ENCODE measurements at regions not wholly inside any gene's neighbourhood (a gene's known extent, or its start where the extent isn't known, plus 50 kb on each side); places are given as distances from the start of the nearest gene placed in this dataset.

GRCh38 chr15:89421219-89421618 lies 75.2 kb downstream of the RHCG start:
- Histone ChIP-seq H3K27me3 (ENCODE audit: low read depth, low read length) (peaks cover 38% of the 10 kb centered on the region), H3K27ac (ENCODE audit: low read length) (no peak overlapping the region), H3K4me1 (ENCODE audit: control insufficient read depth in 1 of 2, insufficient read depth in 2 of 2, low read length in 2 of 2) (peaks cover 0 to 5% of the 10 kb centered on the region in 2 donors), H3K4me3 (ENCODE audit: low read depth in 1 of 2, low read length in 2 of 2) (no peak overlapping the region), H3K36me3 (ENCODE audit: control insufficient read depth in 1 of 2, insufficient read depth in 2 of 2, low read length in 2 of 2) (no peaks in the 10 kb centered on the region), H3K9me3 (ENCODE audit: control insufficient read depth in 1 of 2, low read length in 2 of 2) (peaks cover 0 to 2% of the 10 kb centered on the region in 2 donors)

GRCh38 chr15:89419370-89419984 lies 76.9 kb downstream of the RHCG start:
- peaks cover 51% of the 10 kb centered on the region for H3K27me3 ChIP-seq (ENCODE audit: low read depth, low read length)

GRCh38 chr15:89417206-89417725 lies 79.1 kb downstream of the RHCG start:
- Histone ChIP-seq H3K4me3 (ENCODE audit: low read depth in 1 of 2, low read length in 2 of 2) (no peak overlapping the region), H3K4me1 (ENCODE audit: control insufficient read depth in 1 of 2, insufficient read depth in 2 of 2, low read length in 2 of 2) (peaks cover 0 to 6% of the 10 kb centered on the region in 2 donors), H3K9me3 (ENCODE audit: control insufficient read depth in 1 of 2, low read length in 2 of 2) (peaks cover 0 to 2% of the 10 kb centered on the region in 2 donors), H3K27me3 (ENCODE audit: low read depth, low read length) (peaks cover 72% of the 10 kb centered on the region), H3K27ac (ENCODE audit: low read length) (no peak overlapping the region), H3K36me3 (ENCODE audit: control insufficient read depth in 1 of 2, insufficient read depth in 2 of 2, low read length in 2 of 2) (no peaks in the 10 kb centered on the region)

More at GRCh38 chr15:89419370-89419984, 76.9 kb downstream of the RHCG start:
- H3K4me1 ChIP-seq (ENCODE audit: control insufficient read depth in 1 of 2, insufficient read depth in 2 of 2, low read length in 2 of 2) = peaks cover 0 to 6% of the 10 kb centered on the region in 2 donors
- H3K4me3 ChIP-seq (ENCODE audit: low read depth in 1 of 2, low read length in 2 of 2) = no peak overlapping the region
- H3K9me3 ChIP-seq (ENCODE audit: control insufficient read depth in 1 of 2, low read length in 2 of 2) = peaks cover 0 to 2% of the 10 kb centered on the region in 2 donors
- H3K36me3 ChIP-seq (ENCODE audit: control insufficient read depth in 1 of 2, insufficient read depth in 2 of 2, low read length in 2 of 2) = no peaks in the 10 kb centered on the region
- no peak overlapping the region for H3K27ac ChIP-seq (ENCODE audit: low read length)

GRCh38 chr15:89416339-89417183 lies 79.8 kb downstream of the RHCG start:
- Histone ChIP-seq H3K4me3 (ENCODE audit: low read depth in 1 of 2, low read length in 2 of 2) (no peak overlapping the region), H3K27me3 (ENCODE audit: low read depth, low read length) (peaks cover 73% of the 10 kb centered on the region), H3K36me3 (ENCODE audit: control insufficient read depth in 1 of 2, insufficient read depth in 2 of 2, low read length in 2 of 2) (no peaks in the 10 kb centered on the region), H3K27ac (ENCODE audit: low read length) (no peak overlapping the region), H3K9me3 (ENCODE audit: control insufficient read depth in 1 of 2, low read length in 2 of 2) (peaks cover 0 to 2% of the 10 kb centered on the region in 2 donors), H3K4me1 (ENCODE audit: control insufficient read depth in 1 of 2, insufficient read depth in 2 of 2, low read length in 2 of 2) (peaks cover 0 to 8% of the 10 kb centered on the region in 2 donors)

GRCh38 chr15:89414571-89414970 lies 79.9 kb upstream of the POLG start:
- Histone ChIP-seq H3K27me3 (ENCODE audit: low read depth, low read length) (peaks cover 84% of the 10 kb centered on the region), H3K4me1 (ENCODE audit: control insufficient read depth in 1 of 2, insufficient read depth in 2 of 2, low read length in 2 of 2) (peaks cover 0 to 18% of the 10 kb centered on the region in 2 donors), H3K36me3 (ENCODE audit: control insufficient read depth in 1 of 2, insufficient read depth in 2 of 2, low read length in 2 of 2) (no peaks in the 10 kb centered on the region), H3K27ac (ENCODE audit: low read length) (no peak overlapping the region), H3K9me3 (ENCODE audit: control insufficient read depth in 1 of 2, low read length in 2 of 2) (peaks cover 0 to 2% of the 10 kb centered on the region in 2 donors), H3K4me3 (ENCODE audit: low read depth in 1 of 2, low read length in 2 of 2) (no peak overlapping the region)

GRCh38 chr15:89413877-89414276 lies 79.3 kb upstream of the POLG start:
- peaks cover 87% of the 10 kb centered on the region for H3K27me3 ChIP-seq (ENCODE audit: low read depth, low read length)
- no peaks in the 10 kb centered on the region for H3K36me3 ChIP-seq (ENCODE audit: control insufficient read depth in 1 of 2, insufficient read depth in 2 of 2, low read length in 2 of 2)
- H3K9me3 ChIP-seq (ENCODE audit: control insufficient read depth in 1 of 2, low read length in 2 of 2) = peaks cover 0 to 2% of the 10 kb centered on the region in 2 donors
- no peak overlapping the region for H3K27ac ChIP-seq (ENCODE audit: low read length)
- peaks cover 0 to 25% of the 10 kb centered on the region in 2 donors for H3K4me1 ChIP-seq (ENCODE audit: control insufficient read depth in 1 of 2, insufficient read depth in 2 of 2, low read length in 2 of 2)
- no peak overlapping the region for H3K4me3 ChIP-seq (ENCODE audit: low read depth in 1 of 2, low read length in 2 of 2)

GRCh38 chr15:89412905-89413411 lies 78.3 kb upstream of the POLG start:
- H3K27me3 ChIP-seq (ENCODE audit: low read depth, low read length) = peaks cover 91% of the 10 kb centered on the region

GRCh38 chr15:89410039-89410435 lies 75.4 kb upstream of the POLG start:
- Histone ChIP-seq H3K4me1 (ENCODE audit: control insufficient read depth in 1 of 2, insufficient read depth in 2 of 2, low read length in 2 of 2) (peaks cover 7 to 48% of the 10 kb centered on the region in 2 donors), H3K27me3 (ENCODE audit: low read depth, low read length) (peaks cover 96% of the 10 kb centered on the region), H3K9me3 (ENCODE audit: control insufficient read depth in 1 of 2, low read length in 2 of 2) (no peaks in the 10 kb centered on the region), H3K36me3 (ENCODE audit: control insufficient read depth in 1 of 2, insufficient read depth in 2 of 2, low read length in 2 of 2) (no peaks in the 10 kb centered on the region), H3K27ac (ENCODE audit: low read length) (no peak overlapping the region), H3K4me3 (ENCODE audit: low read depth in 1 of 2, low read length in 2 of 2) (no peak overlapping the region)

More at GRCh38 chr15:89412905-89413411, 78.3 kb upstream of the POLG start:
- peaks cover 6 to 34% of the 10 kb centered on the region in 2 donors for H3K4me1 ChIP-seq (ENCODE audit: control insufficient read depth in 1 of 2, insufficient read depth in 2 of 2, low read length in 2 of 2)
- H3K4me3 ChIP-seq (ENCODE audit: low read depth in 1 of 2, low read length in 2 of 2) = no peak overlapping the region
- peaks cover 0 to 2% of the 10 kb centered on the region in 2 donors for H3K9me3 ChIP-seq (ENCODE audit: control insufficient read depth in 1 of 2, low read length in 2 of 2)
- H3K36me3 ChIP-seq (ENCODE audit: control insufficient read depth in 1 of 2, insufficient read depth in 2 of 2, low read length in 2 of 2) = no peaks in the 10 kb centered on the region
- H3K27ac ChIP-seq (ENCODE audit: low read length) = no peak overlapping the region

GRCh38 chr15:89409184-89410038 lies 74.8 kb upstream of the POLG start:
- peak overlapping the region; percentile 53 to 63 for H3K4me3 ChIP-seq (ENCODE audit: low read depth in 1 of 2, low read length in 2 of 2)
- H3K27ac ChIP-seq (ENCODE audit: low read length) = no peak overlapping the region
- H3K27me3 ChIP-seq (ENCODE audit: low read depth, low read length) = peaks cover 97% of the 10 kb centered on the region
- no peaks in the 10 kb centered on the region for H3K36me3 ChIP-seq (ENCODE audit: control insufficient read depth in 1 of 2, insufficient read depth in 2 of 2, low read length in 2 of 2)
- H3K9me3 ChIP-seq (ENCODE audit: control insufficient read depth in 1 of 2, low read length in 2 of 2) = no peaks in the 10 kb centered on the region
- peaks cover 7 to 48% of the 10 kb centered on the region in 2 donors for H3K4me1 ChIP-seq (ENCODE audit: control insufficient read depth in 1 of 2, insufficient read depth in 2 of 2, low read length in 2 of 2)

- H3K4me3 ChIP-seq (ENCODE audit: low read depth in 1 of 2, low read length in 2 of 2) = peak overlapping the region; percentile 53 to 63
- H3K4me1 ChIP-seq (ENCODE audit: control insufficient read depth in 1 of 2, insufficient read depth in 2 of 2, low read length in 2 of 2) = peaks cover 7 to 48% of the 10 kb centered on the region in 2 donors
- H3K27ac ChIP-seq (ENCODE audit: low read length) = no peak overlapping the region
- H3K36me3 ChIP-seq (ENCODE audit: control insufficient read depth in 1 of 2, insufficient read depth in 2 of 2, low read length in 2 of 2) = no peaks in the 10 kb centered on the region
- no peaks in the 10 kb centered on the region for H3K9me3 ChIP-seq (ENCODE audit: control insufficient read depth in 1 of 2, low read length in 2 of 2)
- H3K27me3 ChIP-seq (ENCODE audit: low read depth, low read length) = peaks cover 97% of the 10 kb centered on the region
Observed at GRCh38 chr15:89408372-89409183, 74.0 kb upstream of the POLG start.

All from muscle layer of duodenum (tissue), 2 donors.